Rectal smooth muscle tissue (tissue), 1 donor: ENCODE measurements at regions not wholly inside any gene's neighbourhood (a gene's known extent, or its start where the extent isn't known, plus 50 kb on each side); places are given as distances from the start of the nearest gene placed in this dataset.
"Not testable (repeated sequence)": the region's sequence is repeated elsewhere in the genome, so short reads cannot be mapped to it uniquely, and the experiment has no call there.

Experiments
- H3K27ac ChIP-seq: one replicate; pipeline ENCODE4 v1.7.0; 2013; ENCODE audit warnings: low read depth, low read length, inconsistent platforms
- H3K27me3 ChIP-seq: one replicate; pipeline ENCODE4 v1.7.0; 2013; ENCODE audit warnings: low read length; ENCODE audit not compliant: control insufficient read depth, insufficient read depth
- H3K36me3 ChIP-seq: one replicate; pipeline ENCODE4 v1.7.0; 2013; ENCODE audit warnings: low read length; ENCODE audit not compliant: control insufficient read depth, insufficient read depth
- H3K4me1 ChIP-seq: one replicate; pipeline ENCODE4 v1.7.0; 2013; ENCODE audit warnings: low read length; ENCODE audit not compliant: control insufficient read depth, insufficient read depth
- H3K4me3 ChIP-seq: one replicate; pipeline ENCODE4 v1.7.0; 2013; ENCODE audit warnings: low read length
- H3K9ac ChIP-seq: one replicate; pipeline ENCODE4 v1.7.0; 2013; ENCODE audit warnings: low read length

GRCh38 chr4:189888407-189888806, 52.3 kb upstream of the FRG1 start:
- H3K27me3 ChIP-seq, H3K4me1 ChIP-seq, H3K4me3 ChIP-seq, H3K27ac ChIP-seq, H3K36me3 ChIP-seq, H3K9ac ChIP-seq: not testable (repeated sequence)
